ENCODE measurements at regions not wholly inside any gene's neighbourhood (a gene's known extent, or its start where the extent isn't known, plus 50 kb on each side); places are given as distances from the start of the nearest gene placed in this dataset.

- no peak overlapping the region for H3K4me3 ChIP-seq (ENCODE audit: low read length)
- no peak for DNase-seq (ENCODE audit: low read depth)
- no peak for TF ChIP-seq CTCF (IDR thresholded peaks at IDR 0.05; ENCODE audit: insufficient read depth, low read depth, low read length, missing control alignments)
Measured at GRCh38 chr21:28345934-28346333, 646.7 kb downstream of the LTN1 start.

GRCh38 chr21:28344985-28345384 is 647.7 kb downstream of the LTN1 start:
- no peak overlapping the region for H3K4me3 ChIP-seq (ENCODE audit: low read length)
- TF ChIP-seq CTCF (IDR thresholded peaks at IDR 0.05; ENCODE audit: insufficient read depth, low read depth, low read length, missing control alignments) = no peak
- DNase-seq (ENCODE audit: low read depth) = no peak

DNA sequence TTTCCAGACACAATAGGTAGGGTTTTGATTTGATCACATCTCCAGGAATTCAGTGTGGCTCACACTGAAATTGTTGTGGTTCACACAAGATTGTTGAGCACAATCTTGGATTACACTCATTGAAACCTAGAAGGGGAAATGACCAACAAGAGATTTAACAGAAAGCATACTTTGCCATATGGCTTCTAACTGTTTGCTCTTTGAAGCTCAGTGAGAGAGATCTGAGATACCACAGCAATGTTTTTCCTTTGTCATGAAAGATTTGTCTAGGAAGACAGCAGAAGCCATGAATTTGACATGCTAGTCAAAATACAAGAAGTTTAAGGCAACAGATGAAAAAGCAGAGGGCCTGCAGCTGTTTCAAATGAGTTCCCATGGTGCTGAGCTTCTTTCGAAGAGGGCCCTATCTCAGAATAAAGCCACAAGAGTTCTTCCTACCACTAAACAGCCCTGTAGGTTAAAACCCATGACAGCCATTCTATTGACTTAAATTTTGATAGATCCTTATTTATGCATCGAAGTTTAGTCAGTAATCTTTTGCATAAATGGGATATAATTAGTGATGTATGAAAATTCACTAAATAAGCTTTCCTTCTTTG is 650.4 kb downstream of the LTN1 start:
- no peak for TF ChIP-seq CTCF (IDR thresholded peaks at IDR 0.05; ENCODE audit: insufficient read depth, low read depth, low read length, missing control alignments)
- no peak for DNase-seq (ENCODE audit: low read depth)
- no peak overlapping the region for H3K4me3 ChIP-seq (ENCODE audit: low read length)

DNA sequence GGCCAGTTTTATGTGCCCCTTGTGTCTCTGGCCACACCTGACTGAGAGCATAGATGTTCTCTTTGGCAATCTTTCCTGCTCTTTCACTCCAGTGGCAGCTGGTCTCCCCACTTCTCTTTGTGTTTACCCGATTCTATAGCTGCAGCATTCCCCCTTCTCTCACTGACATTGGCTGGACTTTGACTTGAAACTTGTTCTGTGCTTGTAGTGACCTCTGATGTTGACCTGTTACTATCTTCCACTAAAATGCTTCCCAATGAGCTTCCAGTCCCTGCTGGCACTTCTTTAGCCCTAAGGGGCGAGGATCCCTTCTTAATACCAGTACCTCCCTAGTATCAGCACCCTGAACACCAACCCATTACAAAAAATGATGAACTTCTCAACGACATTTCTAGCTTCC is 653.3 kb downstream of the LTN1 start:
- no peak for DNase-seq (ENCODE audit: low read depth)
- no peak overlapping the region for H3K4me3 ChIP-seq (ENCODE audit: low read length)
- TF ChIP-seq CTCF (IDR thresholded peaks at IDR 0.05; ENCODE audit: insufficient read depth, low read depth, low read length, missing control alignments) = no peak

DNA sequence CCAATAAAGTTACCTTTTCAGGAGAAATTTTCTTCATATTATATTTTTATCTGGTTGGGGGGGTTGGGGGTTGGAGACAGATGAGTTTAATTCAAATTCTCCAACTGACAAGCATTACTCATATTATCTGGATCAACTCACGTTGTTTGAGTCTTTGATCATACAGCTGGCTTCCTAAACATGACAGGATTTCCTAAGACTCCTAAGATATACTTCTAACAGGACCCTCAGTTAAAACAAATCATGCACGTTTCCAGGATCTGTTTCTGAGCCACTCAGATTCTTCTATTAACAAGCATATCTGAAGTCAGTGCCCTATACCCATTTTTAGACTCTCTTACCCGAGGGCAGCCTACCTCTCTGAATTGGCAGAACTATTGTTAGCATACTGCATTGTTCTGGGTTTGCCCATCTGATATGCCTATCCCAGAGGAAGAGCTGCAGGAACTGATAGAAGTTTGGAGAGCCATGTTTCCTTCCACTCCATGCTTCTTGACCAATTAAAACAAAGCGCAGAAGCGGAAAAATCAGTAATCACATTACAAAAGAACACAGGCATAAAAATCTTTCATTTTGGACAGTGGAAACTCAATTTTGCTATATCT is 653.9 kb downstream of the LTN1 start:
- DNase-seq (ENCODE audit: low read depth) = no peak
- no peak for TF ChIP-seq CTCF (IDR thresholded peaks at IDR 0.05; ENCODE audit: insufficient read depth, low read depth, low read length, missing control alignments)
- no peak overlapping the region for H3K4me3 ChIP-seq (ENCODE audit: low read length)

GRCh38 chr21:28337315-28337714 is 655.4 kb downstream of the LTN1 start:
- peak; percentile 39 for TF ChIP-seq CTCF (IDR thresholded peaks at IDR 0.05; ENCODE audit: insufficient read depth, low read depth, low read length, missing control alignments)

DNA sequence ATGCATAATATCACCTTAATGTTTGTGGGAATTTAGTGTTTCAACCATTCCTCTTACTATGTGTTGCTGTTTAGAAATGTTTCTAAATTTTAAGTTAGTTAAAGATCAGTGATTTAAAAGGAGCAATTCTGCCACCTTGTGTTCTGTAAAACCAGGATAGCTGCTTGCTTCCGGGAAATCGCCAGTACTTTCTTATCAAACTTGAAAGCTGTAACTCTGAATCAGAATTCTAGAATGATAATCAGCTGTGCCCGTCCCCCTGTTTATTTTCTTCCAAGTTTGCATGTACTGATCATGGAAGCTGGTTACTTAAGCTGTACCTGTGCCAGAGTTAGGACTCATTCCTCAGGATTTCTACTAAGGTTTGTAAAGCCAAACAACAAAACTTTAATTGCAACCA is 656.4 kb downstream of the LTN1 start:
- DNase-seq (ENCODE audit: low read depth) = peak; percentile 65
- no peak overlapping the region for H3K4me3 ChIP-seq (ENCODE audit: low read length)

More at GRCh38 chr21:28337315-28337714, 655.4 kb downstream of the LTN1 start:
- H3K4me3 ChIP-seq (ENCODE audit: low read length) = no peak overlapping the region
- DNase-seq (ENCODE audit: low read depth) = peak; percentile 61

More for the DNA sequence above, 656.4 kb downstream of the LTN1 start:
- TF ChIP-seq CTCF (IDR thresholded peaks at IDR 0.05; ENCODE audit: insufficient read depth, low read depth, low read length, missing control alignments) = peak; percentile 58
